ENCODE measurements at regions not wholly inside any gene's neighbourhood (a gene's known extent, or its start where the extent isn't known, plus 50 kb on each side); places are given as distances from the start of the nearest gene placed in this dataset.

DNA sequence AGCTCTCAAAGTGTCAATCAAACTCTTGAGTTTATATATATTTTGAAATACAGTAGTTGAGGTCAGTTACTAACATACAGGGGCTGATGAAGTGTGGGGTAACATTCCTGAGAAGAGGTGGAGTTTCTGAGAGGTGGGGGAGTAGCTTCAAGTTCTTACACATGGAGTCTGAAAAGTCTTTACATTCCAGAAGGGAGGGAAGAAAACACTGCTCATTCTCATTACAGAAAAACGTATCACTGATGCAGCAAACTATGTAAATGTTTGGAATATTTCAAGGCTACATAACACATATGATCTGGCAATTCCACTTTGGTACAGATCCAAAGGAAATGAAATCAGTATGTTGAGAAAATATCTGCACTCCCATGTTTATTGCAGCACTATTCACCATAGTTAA lies 1065.8 kb upstream of the B3GALT2 start:
- DNase-seq (ENCODE audit: low spot score) = no peak

GRCh38 chr1:194241215-194241614 lies 1054.8 kb upstream of the B3GALT2 start:
- no peak for DNase-seq (ENCODE audit: low spot score)

DNA sequence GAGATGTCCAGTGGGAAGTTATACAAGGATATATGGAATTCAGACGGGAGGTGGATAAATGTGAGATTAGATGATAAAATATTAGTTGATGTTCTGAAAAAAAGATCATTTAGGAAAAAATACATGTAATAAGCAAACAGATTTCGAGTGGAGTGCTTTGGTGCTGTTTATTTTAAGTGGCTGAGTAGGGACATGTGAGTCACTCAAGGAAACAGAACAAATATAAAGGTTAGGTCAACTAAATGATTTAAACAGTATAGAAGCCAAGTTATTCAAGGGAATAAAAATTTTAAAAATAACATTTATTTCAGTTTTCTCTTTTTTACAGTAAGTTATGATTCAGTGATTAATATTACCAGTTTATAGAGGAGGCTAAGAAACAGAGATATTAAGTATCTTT lies 1046.7 kb upstream of the B3GALT2 start:
- no peak for DNase-seq (ENCODE audit: low spot score)

- DNase-seq (ENCODE audit: low spot score) = peak; percentile 1
These were observed 1044.1 kb upstream of the B3GALT2 start for GRCh38 chr1:194230351-194231144.

DNA sequence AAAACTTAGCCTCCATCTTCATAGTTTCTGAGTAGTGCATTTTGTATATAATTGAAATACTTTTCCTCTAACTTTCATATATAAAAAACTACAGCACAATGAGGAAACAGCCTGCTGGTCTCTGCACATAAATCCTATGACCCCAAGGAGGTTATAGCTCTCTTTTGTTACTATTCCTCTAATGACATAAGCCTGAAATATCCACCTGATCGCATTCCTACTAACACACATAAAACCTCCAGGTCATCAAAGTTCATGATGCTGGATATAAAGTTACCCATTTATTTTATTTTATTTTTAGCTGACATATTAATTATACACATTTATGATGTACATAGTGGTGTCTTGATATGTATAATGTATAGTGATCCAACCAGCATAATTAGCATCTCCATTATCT lies 1042.0 kb upstream of the B3GALT2 start:
- DNase-seq (ENCODE audit: low spot score) = no peak

- no peak for DNase-seq (ENCODE audit: low spot score)
These were observed 1040.7 kb upstream of the B3GALT2 start for GRCh38 chr1:194227161-194227560.

GRCh38 chr1:194225821-194226220 lies 1039.4 kb upstream of the B3GALT2 start:
- no peak for DNase-seq (ENCODE audit: low spot score)

DNA sequence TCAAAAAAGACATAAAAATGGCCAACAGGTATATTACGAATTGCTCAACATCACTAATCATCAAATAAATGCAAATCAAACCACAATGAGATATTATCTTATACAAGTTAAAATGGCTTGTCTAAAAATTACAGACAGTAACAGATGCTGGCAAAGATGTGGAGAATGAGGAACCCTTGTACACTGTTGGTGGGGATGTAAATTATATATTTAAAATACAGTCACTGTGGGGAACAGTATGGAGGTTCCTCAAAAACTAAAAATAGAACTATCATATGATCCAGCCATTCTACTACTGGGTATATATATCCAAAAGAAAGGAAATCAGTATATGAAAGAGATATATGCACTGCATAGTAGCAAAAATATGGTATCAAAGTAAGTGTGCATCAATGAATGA lies 1037.2 kb upstream of the B3GALT2 start:
- DNase-seq (ENCODE audit: low spot score) = no peak

GRCh38 chr1:194215448-194215847 lies 1029.0 kb upstream of the B3GALT2 start:
- DNase-seq (ENCODE audit: low spot score) = no peak

GRCh38 chr1:194214735-194215134 lies 1028.3 kb upstream of the B3GALT2 start:
- DNase-seq (ENCODE audit: low spot score) = no peak

DNA sequence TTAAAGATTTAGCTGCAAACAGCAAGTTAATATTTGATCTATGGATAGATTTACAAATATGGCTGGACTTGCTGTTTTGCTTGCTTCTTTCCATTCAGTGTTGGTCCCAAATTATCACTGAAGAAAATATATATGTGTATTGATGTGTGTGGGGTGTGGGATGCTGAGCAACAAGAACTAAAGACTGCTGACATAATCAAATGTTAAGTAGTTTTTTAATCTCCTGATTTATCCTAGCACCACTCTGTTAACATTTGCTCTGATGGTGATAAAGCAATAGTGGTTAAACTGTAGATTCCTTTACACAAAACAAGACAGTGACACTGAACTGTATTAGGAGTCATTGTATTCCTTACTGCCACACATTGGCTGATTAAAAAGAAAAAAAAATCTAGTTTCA lies 1023.5 kb upstream of the B3GALT2 start:
- no peak for DNase-seq (ENCODE audit: low spot score)

GRCh38 chr1:194208674-194209073 lies 1022.3 kb upstream of the B3GALT2 start:
- DNase-seq (ENCODE audit: low spot score) = no peak

DNA sequence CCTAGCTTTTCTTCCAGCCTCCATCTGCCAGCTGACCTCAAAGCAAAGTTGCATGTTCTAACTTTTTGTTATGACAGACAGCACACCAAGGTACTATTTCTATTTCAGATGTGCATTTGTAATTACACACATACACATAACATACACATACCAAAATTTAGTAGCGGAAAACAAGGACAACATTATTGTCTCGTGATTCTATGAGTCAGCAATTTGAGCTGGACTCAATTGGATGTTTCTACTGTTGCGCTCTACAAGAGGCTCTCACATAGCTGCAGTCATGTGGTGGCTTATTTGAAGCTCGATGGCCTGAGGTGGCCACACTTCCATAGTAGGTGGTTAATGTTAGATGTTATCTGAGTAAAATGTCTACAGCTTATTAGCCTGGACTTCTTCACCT lies 1010.1 kb upstream of the B3GALT2 start:
- DNase-seq (ENCODE audit: low spot score) = no peak

DNA sequence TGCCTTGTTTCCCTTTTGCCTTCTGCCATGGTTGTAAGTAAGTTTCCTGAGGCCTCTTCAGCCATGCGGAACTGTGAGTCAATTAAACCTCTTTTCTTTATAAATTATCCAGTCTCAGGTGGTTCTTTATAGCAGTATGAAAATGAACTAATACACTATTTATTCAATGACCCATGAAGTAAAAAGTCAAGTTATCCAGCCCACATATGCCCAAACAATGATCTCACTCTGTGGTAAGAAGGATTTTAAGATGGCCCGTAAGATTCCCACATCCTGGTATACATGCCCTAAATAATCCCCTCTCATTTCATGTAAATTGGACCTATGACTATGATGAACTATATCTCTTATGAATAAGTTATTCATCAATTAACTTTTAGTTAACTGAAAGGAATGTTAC lies 1008.3 kb upstream of the B3GALT2 start:
- DNase-seq (ENCODE audit: low spot score) = no peak

DNA sequence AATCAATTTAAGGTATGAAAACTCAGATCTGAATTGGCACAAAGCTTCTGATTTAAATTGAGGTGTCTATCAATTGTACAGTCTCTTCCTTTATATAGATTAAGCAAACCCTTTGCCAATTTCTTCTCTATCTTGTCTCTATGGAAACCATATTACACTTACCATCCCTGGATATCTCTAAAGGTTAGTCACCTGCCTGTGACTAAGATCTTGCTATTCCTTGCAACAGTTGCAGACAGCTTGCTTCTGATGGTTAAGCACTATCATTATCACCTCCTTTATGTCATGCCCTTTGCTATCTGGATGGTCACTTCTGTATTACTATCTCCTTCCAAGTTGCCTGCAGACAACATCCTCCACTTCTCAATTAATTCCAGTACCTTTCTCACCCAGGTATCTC lies 998.6 kb upstream of the B3GALT2 start:
- DNase-seq (ENCODE audit: low spot score) = no peak

DNA sequence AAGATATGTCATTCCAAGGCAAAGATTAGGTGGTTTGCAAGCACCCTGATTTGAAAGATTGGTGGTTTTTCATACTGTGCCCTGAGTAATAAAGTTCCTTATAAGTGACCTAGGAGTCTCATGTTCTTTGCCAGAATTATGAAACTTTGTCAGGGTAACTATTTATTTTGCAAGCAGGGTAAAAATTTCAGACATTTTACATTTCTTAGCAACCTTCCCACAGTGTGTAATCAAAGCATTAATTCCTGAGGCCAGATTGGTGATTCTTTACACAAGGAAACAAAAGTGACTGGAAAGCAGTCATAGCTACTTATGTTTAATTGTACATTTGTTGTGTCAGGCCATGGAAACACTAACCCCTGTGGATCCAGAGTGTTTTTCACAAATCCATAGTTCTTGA lies 998.0 kb upstream of the B3GALT2 start:
- DNase-seq (ENCODE audit: low spot score) = no peak

- DNase-seq (ENCODE audit: low spot score) = no peak
These were observed 995.4 kb upstream of the B3GALT2 start for GRCh38 chr1:194181845-194182244.

DNA sequence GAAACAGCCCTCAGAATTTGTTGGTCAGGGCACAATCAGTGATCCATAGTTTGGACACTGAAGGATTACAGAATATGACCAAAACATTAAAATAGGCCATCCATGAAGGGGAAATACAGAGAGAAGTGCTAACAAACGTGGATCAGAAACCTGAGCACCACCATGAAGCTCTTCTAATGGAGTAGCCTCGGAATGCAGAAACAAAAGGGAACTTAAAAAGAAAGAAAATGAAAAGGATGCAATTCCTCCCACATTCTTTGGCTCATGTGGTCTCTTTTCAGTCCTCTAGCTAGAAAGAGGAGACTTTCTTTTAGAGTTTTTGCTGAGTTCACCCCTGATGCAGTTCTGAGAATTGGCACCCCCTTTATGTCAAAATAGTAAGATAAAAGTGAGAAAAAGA lies 989.8 kb upstream of the B3GALT2 start:
- no peak for DNase-seq (ENCODE audit: low spot score)

GRCh38 chr1:194175251-194175650 lies 988.8 kb upstream of the B3GALT2 start:
- DNase-seq (ENCODE audit: low spot score) = no peak

DNA sequence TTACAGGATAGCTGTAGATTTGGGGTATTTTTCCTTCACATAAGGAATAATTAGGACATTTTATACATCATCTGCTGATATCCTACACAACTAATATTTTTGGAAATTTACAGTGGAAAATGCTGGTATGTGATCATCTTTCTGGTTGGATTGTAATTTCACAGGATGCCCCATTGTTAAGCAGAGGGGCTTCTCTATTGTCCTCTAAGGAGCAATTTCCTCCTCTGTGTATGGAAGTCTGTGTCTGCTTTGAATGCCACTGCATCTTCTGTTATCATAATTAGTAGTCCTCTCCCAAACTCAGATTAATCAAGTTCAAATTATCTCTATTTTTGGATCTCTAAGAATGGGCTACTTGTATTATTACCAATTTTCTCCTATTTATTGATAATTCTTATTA lies 988.1 kb upstream of the B3GALT2 start:
- no peak for DNase-seq (ENCODE audit: low spot score)

DNA sequence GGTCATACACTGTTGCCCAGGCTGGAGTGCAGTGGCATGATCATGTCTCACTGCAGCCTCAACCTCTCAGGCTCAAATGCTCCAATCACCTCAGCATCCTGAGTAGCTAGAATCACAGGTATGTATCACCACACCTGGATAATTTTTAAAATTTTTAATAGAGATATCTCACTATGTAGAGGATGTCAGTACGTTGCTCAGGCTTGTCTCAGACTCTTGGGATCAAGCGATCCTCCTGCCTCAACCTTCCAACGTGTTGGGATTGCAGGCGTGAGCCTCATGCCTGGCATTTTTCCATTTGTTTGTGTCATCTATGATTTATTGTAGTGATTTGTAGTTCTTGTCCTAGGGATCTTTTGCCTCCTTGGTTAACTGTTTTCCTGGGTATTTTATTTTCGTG lies 985.2 kb upstream of the B3GALT2 start:
- no peak for DNase-seq (ENCODE audit: low spot score)

- DNase-seq (ENCODE audit: low spot score) = no peak
These were observed 981.7 kb upstream of the B3GALT2 start for GRCh38 chr1:194167956-194168640.

DNA sequence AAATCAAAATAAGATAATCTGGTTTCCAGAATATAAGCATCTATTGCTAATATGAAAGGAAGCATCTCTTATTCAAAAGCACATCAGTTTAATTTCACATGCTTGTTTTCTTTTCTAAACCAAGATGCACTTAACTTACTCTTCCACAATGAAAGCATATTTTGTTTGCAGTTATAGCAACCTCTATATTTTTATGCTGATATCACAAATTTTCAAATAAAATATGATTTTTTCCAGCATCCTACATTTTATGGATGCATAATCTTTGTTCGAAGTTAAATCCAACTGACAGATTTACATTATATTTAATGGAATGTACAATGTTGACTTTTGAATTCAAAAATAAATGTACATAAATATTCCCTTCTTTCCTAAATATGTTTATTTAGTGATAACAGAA lies 978.3 kb upstream of the B3GALT2 start:
- no peak for DNase-seq (ENCODE audit: low spot score)

DNA sequence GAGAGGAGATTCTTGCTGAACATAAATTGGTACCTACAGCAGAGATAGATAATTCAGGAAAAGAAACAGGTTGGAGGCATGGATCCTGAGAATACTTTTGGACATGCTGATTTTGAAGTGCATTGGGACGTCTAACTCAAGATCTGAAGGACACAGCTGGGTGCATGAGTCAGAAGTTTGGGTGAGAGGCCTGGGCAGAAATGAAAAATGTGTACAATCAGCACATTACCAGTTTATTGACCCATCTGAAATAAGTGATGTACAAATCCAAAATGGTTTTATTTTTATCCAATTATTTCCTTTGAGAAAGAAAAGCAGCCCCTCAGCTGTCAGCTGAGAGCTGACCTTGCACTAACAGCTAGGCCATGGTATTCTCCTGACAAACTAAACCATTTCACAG lies 975.2 kb upstream of the B3GALT2 start:
- DNase-seq (ENCODE audit: low spot score) = no peak
